H1 (cell line): ENCODE measurements at regions not wholly inside any gene's neighbourhood (a gene's known extent, or its start where the extent isn't known, plus 50 kb on each side); places are given as distances from the start of the nearest gene placed in this dataset.

Source experiments
- CHD1 ChIP-seq: IDR thresholded peaks from 2 replicates; pipeline ENCODE4 v1.6.1; 2012; ENCODE audit warnings: low read depth, low read length, improper control_type of control experiment
- SIN3A ChIP-seq, 2 experiments: IDR thresholded peaks in 1 of 2; conservative IDR thresholded peaks in 1 of 2; 2 replicates each; pipeline ENCODE4 v1.6.1; 2011 to 2012; ENCODE audit warnings: low read length in 2 of 2, improper control_type of control experiment in 1 of 2, low read depth in 1 of 2, mild to moderate bottlenecking in 1 of 2
- TBP ChIP-seq: IDR thresholded peaks from 2 replicates; pipeline ENCODE4 v1.6.1; 2011; ENCODE audit warnings: low read depth, low read length, improper control_type of control experiment
- TF ChIP-seq, protein P1 (sequence below): fragments of 300-600 bp; sonication (generic); IDR thresholded peaks from 2 replicates; pipeline ENCODE4 v1.7.1; 2012; ENCODE audit warnings: low read length, moderate library complexity, mild to moderate bottlenecking, inconsistent platforms; ENCODE audit not compliant: insufficient replicate concordance

DNA sequence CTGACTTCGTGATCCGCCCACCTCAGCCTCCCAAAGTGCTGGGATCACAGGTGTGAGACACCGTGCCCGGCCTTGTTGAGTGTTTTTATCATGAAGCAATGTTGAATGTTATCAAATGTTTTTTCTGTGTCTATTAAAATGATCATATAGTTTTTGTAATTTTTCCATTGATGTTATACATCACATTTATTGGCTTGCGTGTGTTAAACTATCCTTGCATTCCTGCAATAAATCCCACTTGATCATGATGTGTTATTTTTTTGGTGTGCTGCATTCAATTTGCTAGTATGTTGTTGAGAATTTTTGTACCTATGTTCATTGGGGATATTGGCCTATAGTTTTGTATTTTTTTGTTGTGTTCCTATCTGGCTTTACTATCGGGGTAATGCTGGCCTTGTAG lies 113.1 kb upstream of the PARD3B start (continued):
- TF ChIP-seq, protein P1, sequence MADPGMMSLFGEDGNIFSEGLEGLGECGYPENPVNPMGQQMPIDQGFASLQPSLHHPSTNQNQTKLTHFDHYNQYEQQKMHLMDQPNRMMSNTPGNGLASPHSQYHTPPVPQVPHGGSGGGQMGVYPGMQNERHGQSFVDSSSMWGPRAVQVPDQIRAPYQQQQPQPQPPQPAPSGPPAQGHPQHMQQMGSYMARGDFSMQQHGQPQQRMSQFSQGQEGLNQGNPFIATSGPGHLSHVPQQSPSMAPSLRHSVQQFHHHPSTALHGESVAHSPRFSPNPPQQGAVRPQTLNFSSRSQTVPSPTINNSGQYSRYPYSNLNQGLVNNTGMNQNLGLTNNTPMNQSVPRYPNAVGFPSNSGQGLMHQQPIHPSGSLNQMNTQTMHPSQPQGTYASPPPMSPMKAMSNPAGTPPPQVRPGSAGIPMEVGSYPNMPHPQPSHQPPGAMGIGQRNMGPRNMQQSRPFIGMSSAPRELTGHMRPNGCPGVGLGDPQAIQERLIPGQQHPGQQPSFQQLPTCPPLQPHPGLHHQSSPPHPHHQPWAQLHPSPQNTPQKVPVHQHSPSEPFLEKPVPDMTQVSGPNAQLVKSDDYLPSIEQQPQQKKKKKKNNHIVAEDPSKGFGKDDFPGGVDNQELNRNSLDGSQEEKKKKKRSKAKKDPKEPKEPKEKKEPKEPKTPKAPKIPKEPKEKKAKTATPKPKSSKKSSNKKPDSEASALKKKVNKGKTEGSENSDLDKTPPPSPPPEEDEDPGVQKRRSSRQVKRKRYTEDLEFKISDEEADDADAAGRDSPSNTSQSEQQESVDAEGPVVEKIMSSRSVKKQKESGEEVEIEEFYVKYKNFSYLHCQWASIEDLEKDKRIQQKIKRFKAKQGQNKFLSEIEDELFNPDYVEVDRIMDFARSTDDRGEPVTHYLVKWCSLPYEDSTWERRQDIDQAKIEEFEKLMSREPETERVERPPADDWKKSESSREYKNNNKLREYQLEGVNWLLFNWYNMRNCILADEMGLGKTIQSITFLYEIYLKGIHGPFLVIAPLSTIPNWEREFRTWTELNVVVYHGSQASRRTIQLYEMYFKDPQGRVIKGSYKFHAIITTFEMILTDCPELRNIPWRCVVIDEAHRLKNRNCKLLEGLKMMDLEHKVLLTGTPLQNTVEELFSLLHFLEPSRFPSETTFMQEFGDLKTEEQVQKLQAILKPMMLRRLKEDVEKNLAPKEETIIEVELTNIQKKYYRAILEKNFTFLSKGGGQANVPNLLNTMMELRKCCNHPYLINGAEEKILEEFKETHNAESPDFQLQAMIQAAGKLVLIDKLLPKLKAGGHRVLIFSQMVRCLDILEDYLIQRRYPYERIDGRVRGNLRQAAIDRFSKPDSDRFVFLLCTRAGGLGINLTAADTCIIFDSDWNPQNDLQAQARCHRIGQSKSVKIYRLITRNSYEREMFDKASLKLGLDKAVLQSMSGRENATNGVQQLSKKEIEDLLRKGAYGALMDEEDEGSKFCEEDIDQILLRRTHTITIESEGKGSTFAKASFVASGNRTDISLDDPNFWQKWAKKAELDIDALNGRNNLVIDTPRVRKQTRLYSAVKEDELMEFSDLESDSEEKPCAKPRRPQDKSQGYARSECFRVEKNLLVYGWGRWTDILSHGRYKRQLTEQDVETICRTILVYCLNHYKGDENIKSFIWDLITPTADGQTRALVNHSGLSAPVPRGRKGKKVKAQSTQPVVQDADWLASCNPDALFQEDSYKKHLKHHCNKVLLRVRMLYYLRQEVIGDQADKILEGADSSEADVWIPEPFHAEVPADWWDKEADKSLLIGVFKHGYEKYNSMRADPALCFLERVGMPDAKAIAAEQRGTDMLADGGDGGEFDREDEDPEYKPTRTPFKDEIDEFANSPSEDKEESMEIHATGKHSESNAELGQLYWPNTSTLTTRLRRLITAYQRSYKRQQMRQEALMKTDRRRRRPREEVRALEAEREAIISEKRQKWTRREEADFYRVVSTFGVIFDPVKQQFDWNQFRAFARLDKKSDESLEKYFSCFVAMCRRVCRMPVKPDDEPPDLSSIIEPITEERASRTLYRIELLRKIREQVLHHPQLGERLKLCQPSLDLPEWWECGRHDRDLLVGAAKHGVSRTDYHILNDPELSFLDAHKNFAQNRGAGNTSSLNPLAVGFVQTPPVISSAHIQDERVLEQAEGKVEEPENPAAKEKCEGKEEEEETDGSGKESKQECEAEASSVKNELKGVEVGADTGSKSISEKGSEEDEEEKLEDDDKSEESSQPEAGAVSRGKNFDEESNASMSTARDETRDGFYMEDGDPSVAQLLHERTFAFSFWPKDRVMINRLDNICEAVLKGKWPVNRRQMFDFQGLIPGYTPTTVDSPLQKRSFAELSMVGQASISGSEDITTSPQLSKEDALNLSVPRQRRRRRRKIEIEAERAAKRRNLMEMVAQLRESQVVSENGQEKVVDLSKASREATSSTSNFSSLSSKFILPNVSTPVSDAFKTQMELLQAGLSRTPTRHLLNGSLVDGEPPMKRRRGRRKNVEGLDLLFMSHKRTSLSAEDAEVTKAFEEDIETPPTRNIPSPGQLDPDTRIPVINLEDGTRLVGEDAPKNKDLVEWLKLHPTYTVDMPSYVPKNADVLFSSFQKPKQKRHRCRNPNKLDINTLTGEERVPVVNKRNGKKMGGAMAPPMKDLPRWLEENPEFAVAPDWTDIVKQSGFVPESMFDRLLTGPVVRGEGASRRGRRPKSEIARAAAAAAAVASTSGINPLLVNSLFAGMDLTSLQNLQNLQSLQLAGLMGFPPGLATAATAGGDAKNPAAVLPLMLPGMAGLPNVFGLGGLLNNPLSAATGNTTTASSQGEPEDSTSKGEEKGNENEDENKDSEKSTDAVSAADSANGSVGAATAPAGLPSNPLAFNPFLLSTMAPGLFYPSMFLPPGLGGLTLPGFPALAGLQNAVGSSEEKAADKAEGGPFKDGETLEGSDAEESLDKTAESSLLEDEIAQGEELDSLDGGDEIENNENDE, result no peak
- TF ChIP-seq CHD1 (no peak), TBP (no peak), SIN3A (conservative IDR thresholded peaks at IDR 0.05 in 1 of 2, IDR thresholded peaks at IDR 0.05 in 1 of 2; ENCODE audit: low read depth in 1 of 2, low read length in 2 of 2) (no peak)
- TF ChIP-seq, all 59 proteins: peak for 0
